ENCODE measurements at regions not wholly inside any gene's neighbourhood (a gene's known extent, or its start where the extent isn't known, plus 50 kb on each side); places are given as distances from the start of the nearest gene placed in this dataset.

DNA sequence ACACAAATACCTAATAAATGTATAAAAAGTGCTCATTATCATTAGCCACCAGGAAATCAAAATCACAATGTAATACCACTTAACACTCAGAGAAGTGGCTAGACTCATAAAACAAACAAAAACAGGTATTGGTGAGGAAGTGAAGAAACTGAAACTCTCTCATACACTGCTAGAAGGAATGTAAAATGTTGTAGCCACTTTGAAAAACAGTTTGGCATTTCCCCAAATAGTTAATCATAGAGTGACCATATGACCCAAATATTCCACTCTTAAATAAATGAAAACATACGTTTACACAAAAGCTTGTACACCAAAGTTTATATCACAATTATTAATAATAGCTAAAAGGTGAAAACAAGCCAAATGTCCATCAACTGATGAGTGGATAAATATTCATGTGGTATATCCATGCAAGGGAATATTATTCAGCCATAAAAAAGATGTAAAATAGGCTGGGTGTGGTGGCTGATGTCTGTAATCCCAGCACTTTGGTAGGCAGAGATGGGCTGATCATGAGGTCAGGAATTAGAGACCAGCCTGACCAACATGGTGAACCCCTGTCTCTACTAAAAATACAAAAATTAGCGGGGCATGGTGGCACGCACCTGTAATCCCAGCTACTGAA, 86.2 kb upstream of the COL5A2 start:
- no peak for DNase-seq (ENCODE audit: low spot score)
- in situ Hi-C loops (cut with HindIII; ENCODE audit: low sequenced_read_pairs) = no loop called here

DNA sequence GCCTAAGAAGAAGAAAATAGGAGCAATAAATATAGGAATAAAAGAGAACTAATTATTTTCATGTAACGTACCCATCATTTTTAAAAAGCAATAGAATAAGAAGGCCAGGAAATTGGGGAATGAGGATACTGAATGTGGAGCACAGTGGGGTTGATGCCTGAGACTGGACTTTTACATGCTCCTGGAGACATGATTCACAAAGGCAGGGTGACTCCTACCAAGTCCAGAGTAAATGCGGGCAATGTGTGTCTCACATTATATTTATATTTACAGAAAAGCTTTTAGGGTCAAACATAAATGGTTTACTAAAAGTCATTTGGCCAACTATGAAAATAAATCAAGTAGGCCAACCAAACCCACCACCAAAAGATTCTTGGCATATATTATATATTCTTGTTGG, 87.9 kb upstream of the COL5A2 start:
- in situ Hi-C loops (cut with HindIII; ENCODE audit: low sequenced_read_pairs) = no loop called here
- no peak for DNase-seq (ENCODE audit: low spot score)

DNA sequence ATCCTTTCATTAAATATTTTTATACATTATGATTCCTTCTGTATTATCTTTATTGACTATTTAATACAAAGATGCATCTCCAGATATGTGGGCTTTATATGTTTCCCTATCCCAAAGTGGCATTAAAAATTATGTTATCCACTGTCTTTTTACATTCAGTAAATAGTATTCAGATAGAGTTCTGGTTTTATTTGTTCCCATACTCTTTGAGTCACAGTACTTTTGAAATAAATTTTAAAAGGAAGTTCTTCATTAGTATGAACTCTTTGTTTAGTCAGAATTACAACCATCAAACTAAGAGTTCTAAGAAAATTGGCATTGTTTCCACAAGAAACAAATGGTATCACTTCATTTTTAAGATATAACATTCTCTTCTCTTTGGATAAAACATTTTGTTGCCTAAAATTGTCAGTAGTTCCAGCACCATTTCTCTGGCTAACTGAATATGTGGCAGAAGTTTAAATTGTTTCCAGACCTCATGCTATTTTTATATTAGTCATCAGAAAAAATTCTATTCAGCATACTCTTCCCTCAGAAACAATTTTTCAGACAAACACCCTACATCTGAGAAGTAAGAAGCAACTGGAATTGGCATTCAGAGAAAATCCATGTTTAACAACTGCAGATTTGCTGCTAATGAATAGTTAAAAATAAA, 88.5 kb upstream of the COL5A2 start:
- DNase-seq (ENCODE audit: low spot score) = no peak
- in situ Hi-C loops (cut with HindIII; ENCODE audit: low sequenced_read_pairs) = no loop called here

DNA sequence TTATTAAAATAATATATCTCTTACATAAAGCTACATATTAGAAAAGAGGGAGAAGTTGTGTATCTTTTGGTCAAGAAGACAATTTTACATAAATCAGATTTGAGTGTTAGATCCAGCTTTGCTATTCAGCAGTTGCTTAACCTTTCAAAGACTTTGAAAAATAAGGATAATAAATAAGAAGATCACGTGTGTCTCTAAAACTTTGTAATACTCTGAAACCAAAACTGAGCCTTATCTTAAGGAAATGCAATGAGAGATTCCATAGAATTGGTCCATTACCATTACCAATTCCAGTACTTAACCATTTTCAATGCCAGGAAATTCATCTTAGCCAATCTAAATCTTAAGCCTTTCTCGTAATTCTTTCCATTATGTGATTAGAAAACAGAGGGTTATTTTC, 89.2 kb upstream of the COL5A2 start:
- in situ Hi-C loops (cut with HindIII; ENCODE audit: low sequenced_read_pairs) = no loop called here

DNA sequence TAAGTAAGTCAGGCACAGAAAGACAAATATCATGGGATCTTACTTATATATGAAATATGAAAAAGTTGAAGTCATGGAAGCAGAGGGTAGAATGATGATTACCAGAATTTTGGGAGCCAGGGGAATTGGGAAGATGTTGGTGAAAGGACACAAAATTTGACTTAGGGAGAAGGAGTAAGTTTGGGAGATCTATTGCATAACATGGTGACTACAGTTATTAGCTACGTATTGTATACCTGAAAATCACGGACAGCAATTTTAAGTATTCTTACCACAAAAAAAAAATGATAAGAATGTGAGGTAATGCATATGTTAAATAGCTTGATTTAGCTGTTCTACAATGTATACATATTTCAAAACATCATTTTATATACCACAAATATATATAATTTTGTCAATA, 94.2 kb upstream of the COL5A2 start:
- in situ Hi-C loops (cut with HindIII; ENCODE audit: low sequenced_read_pairs) = no loop called here
- no peak for DNase-seq (ENCODE audit: low spot score)

More for the DNA sequence above, 89.2 kb upstream of the COL5A2 start:
- DNase-seq (ENCODE audit: low spot score) = no peak

DNA sequence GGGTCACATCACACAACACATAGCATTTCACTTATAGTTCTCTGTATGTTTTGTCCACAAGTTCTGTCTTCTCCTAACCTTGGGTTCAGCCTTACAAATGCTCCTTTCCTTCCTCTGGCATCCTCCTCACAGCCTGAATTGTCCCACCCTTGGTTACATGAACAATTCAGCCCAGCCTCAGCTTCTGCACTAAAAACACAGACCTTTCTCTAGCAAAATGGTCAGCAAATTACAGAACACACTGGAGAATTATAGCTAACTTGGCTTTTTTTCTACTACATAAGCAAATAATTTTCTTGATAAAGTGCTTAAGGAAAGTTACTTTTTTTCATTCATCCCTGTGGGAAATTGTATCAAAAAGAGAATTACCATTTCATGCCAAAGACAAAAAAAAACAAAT, 94.8 kb upstream of the COL5A2 start:
- no peak for DNase-seq (ENCODE audit: low spot score)
- in situ Hi-C loops (cut with HindIII; ENCODE audit: low sequenced_read_pairs) = no loop called here

DNA sequence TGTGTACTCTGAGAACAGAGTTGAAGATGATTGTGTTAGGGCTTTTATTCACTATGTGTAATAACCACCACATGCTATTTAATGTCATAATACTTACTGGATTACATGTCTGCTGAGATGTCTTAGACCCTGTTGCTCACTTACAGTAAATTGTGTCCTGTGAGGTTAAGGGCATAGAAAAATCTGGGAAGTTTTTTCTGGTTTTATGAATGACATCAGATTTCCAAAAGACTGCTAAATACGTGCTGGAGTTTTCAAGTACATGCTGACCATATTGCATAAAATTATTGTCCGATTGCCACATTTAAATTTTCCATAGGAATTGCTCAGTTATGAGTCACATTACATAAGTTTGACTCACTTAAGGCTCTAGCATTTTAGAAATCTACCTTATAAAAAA, 96.7 kb upstream of the COL5A2 start:
- in situ Hi-C loops (cut with HindIII; ENCODE audit: low sequenced_read_pairs) = loop anchor here (5.0 kb wide), 1 partner anchor 69 kb away; no protein-coding TSS in a partner anchor
- no peak for DNase-seq (ENCODE audit: low spot score)

DNA sequence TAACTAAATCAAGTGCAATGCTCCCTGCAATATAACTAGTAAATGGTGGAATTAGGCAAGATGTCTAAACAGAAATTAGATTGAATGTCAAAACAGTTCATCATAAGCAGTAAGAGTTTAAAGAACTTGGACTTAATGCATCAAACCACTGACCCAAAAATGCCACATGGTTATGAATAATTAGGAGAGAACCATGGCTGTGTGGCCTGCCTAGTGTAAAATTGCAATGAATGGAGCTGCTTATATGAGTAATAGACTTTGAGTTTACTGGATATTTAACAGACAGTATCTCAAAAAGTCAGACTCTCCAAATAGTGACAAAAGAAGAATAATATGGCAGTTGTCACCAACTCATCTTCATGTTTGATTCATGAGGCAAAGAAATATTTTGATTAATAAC, 101.6 kb upstream of the COL5A2 start:
- in situ Hi-C loops (cut with HindIII; ENCODE audit: low sequenced_read_pairs) = no loop called here
- DNase-seq (ENCODE audit: low spot score) = no peak

DNA sequence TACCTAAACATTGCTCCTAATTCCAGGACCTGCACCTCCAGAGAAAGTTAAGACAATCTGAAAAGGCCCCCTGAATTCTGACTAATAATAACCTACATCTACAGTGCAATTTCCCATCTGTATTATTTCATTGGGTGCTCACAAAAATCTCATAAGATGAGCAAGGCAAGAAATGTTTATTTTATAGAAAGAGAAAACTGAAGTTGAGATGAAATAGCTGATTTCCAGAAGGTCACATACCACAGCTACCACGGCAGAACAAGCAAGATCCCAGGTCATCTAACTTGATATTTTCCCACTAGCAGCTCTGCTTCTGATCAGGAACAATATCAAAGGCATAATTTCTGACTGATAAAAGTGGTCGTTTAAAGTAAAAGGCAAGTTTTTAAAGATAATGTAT, 105.8 kb upstream of the COL5A2 start:
- no peak for DNase-seq (ENCODE audit: low spot score)
- in situ Hi-C loops (cut with HindIII; ENCODE audit: low sequenced_read_pairs) = no loop called here

DNA sequence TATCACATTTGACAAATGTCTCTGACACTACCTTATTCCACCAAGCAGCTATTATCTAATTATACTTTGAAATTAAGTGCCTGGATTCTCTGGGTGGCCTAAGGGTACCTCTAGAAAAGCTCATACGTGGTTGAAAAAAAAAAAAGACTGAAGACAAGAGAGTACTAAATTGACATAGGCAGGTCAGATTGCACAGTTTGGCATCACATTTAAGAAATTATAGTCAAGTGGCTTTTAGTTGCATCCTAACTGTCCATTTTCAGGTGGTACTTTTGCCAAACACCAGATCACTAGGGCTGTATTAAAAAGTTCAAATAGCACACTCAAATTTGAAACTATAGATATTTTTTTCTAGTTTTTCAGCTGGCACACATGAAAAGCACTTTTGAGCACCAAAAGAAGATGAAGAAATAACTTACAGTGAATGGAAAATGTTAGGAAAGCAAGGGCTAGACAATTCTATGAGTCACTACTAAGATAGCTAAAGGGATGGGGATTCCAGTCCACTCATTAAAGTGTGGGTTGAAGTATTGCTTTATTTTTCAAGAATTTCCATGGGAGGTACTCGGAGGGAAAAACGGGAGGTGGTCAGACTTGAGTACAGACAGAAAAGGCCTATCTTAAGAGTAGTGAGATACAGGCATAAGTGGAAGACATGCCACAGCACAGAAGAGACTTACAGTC, 106.5 kb upstream of the COL5A2 start:
- in situ Hi-C loops (cut with HindIII; ENCODE audit: low sequenced_read_pairs) = no loop called here
- no peak for DNase-seq (ENCODE audit: low spot score)

DNA sequence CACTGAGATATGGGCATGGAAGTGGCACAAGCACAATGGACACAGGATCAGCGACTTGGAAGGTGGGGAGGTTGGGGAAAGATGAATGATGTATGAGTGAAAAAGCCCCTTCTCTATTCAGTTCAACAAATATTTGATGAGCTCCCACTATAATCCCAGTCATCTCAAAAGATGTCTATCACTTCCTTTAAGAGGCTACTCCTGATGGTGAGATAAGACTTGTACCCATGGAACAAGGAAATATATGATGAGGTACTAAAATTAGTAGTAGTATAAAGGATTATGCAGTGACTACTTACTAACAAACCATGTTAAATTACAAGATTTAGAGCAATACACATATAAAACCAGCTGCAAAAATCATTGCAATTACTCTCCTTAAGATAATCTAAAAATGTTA, 107.8 kb upstream of the COL5A2 start:
- DNase-seq (ENCODE audit: low spot score) = no peak
- in situ Hi-C loops (cut with HindIII; ENCODE audit: low sequenced_read_pairs) = no loop called here

DNA sequence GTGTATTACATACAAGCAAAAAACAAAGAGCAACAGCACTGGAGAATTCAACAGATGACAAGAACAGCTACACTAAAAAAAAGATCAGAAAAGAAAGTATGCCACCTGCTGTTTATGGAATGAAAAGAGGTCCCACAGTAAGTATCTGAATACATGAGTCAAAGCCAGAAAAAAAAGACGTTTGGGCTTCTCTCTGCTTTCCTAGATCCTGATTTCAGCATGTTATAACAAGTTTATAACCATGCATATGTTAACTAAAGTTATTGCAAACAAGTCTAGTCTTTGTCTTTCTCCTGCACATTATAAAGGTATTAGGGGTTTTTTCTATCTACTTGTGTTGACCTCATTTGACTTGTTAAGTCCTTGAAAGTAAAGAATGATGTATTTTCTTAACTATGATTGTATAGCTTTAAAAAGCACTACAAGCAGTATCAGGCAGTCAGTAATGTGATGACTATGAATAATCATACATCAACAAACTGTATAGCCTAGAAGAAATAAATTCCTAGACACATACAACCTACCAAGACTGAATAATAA, 108.5 kb upstream of the COL5A2 start:
- DNase-seq (ENCODE audit: low spot score) = peak; percentile 22
- in situ Hi-C loops (cut with HindIII; ENCODE audit: low sequenced_read_pairs) = no loop called here

DNA sequence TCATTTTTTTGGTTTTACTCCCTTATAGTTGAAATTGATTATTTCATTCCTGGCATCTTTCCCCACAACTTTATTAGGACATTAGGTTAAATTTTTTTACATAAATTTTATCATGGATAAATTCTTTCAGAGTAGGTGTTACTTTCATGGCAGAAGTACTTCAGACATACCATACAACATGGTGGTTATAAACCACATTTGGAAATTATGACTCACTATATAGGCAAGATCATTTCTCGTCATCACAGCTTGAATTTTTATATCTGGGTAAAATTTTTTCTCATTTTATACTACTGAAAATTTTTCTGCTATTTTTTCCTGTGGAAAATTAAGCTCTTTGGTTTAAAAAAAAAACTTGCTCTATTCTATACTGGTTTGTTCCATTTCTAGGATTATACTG, 111.9 kb upstream of the COL5A2 start:
- DNase-seq (ENCODE audit: low spot score) = no peak
- in situ Hi-C loops (cut with HindIII; ENCODE audit: low sequenced_read_pairs) = no loop called here

DNA sequence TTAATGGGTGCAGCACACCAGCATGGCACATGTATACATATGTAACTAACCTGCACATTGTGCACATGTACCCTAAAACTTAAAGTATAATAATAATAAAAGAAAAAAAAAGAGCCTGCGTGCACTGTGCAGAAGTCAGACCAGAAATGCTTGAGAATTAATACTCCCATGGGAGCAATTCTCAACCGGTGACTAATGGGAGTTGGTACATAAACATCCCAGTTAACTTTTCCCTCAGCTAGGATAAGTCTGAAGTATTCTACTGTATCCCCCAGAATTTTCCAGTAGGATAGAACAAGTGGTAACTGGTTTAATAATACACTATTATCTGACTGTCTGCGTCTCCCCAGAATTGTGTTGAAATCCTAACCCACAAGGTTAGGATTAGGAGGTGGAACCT, 113.6 kb upstream of the COL5A2 start:
- DNase-seq (ENCODE audit: low spot score) = no peak
- in situ Hi-C loops (cut with HindIII; ENCODE audit: low sequenced_read_pairs) = no loop called here

DNA sequence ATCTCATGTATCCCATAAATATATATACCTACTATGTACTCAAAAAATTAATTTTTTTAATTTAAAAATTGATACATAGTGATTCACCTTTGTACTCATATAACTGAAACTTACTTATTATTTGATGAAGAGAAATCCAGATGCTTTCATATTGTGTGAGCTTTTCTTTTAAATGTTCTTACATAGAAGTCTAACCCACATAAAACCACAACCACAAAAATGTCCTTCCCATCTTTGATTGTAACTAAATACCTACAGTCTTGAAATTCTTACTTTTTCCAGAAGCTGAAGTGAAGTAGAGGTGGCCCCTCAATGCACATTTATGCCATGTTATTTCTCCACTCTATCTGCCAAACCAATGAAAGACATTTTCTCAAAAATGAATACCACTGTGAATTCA, 117.9 kb upstream of the COL5A2 start:
- in situ Hi-C loops (cut with HindIII; ENCODE audit: low sequenced_read_pairs) = no loop called here
- no peak for DNase-seq (ENCODE audit: low spot score)

DNA sequence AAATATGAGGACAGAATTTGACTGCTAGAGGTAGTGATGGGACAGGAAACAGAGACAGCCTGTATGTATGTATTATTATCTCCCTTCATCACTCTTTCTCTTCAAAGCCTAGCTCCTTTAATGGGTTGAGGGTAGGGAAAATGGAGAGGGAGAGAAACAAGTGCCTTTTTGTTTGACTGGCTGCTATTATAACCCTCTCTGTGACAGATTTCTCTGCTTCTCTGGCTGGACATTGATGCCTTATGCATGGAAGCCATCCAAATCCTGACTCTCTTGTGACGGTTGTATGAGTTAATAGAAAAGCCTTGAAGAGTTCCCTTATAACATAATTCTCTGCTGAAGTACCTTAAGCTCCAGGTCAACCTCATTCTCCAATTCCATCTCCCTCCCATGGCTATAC, 118.5 kb upstream of the COL5A2 start:
- in situ Hi-C loops (cut with HindIII; ENCODE audit: low sequenced_read_pairs) = no loop called here
- no peak for DNase-seq (ENCODE audit: low spot score)

DNA sequence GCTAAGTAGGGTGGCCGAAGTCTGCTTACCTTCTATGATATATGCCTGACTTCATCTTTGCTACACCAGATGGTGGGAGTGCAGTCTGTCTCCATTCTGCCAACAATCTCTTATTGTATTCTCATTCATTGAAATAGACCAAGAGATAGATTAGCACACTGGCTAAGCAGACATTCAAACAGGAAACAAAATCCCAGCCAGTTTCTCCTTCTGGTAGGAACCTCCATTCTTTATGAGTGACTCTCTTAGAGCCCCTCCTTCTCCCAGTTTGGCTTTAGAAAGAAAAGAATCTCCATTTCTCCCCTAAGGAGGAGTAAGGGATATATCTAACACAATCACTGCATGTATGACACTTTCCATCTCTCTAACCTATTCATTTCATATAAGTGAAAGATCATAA, 118.9 kb upstream of the COL5A2 start:
- in situ Hi-C loops (cut with HindIII; ENCODE audit: low sequenced_read_pairs) = no loop called here
- DNase-seq (ENCODE audit: low spot score) = no peak

DNA sequence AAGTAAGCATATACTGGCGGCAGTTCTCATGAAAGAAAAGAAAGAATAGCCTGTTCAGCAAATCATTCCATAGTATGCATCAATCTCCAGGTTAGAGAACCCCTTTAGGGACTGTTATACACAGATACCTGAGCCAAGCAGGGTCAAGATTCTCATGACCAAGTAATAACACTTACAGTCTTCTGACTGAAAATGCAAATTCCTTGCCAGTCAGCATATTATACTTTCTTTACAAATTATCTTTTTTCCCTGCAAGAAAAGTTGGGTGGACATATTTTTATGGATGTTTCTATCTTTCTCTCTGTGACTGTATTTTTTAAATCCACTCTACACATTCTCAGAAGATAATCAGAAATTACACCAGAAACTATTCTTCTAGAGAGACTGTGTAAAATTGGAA, 120.4 kb upstream of the COL5A2 start:
- no peak for DNase-seq (ENCODE audit: low spot score)
- in situ Hi-C loops (cut with HindIII; ENCODE audit: low sequenced_read_pairs) = no loop called here

DNA sequence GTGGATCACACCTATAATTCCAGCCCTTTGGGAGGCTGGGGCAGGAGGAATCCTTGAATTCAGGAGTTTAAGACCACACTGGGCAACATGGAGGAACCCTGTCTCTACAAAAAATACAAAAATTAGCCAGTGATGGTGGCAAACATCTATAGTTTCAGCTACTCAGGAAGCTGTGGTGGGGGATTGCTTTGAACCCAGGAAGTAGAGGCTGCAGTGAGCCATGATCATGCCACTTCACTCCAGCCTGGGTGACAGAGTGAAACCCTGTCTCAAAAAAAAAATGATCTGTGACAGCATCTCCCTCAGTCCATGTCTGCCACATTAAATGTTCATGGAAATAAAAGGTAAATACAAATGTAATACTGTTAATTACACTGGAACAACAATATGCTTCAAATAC, 121.4 kb upstream of the COL5A2 start:
- in situ Hi-C loops (cut with HindIII; ENCODE audit: low sequenced_read_pairs) = no loop called here
- no peak for DNase-seq (ENCODE audit: low spot score)

DNA sequence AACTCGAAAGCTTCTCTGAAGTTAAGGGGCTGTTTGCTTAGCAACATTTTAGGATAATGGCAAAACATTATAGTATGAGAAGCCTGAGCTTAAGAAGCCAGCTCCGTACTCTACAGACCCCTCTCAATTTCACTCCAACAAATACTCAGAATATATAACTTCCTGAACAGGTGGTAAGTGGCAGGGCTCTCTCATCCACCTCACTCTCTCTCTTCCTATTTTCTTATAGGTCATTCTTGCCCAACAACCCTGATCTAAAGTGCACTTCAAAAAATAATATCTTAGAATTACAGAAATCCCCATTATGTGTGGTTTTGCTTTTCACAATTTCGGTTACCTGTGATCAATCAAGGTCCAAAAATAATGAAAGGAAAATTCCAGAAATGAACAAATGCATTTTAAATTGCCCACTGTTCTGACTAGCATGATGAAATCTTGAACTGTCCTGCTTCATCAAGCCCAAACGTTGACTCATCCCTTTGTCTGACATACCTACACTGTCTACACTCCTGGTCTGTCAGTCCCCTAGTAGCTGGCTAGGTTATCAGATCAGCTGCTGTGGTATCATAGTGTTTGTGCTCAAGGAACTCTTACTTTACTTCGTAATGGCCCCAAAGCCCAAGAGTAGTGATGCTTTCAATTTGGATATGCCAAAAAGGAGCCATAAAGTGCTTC, 122.8 kb upstream of the COL5A2 start:
- DNase-seq (ENCODE audit: low spot score) = no peak
- in situ Hi-C loops (cut with HindIII; ENCODE audit: low sequenced_read_pairs) = no loop called here

Data from G401 (cell line).